Fibroblast of the conjunctiva (primary cell): ENCODE measurements at regions not wholly inside any gene's neighbourhood (a gene's known extent, or its start where the extent isn't known, plus 50 kb on each side); places are given as distances from the start of the nearest gene placed in this dataset.

Source experiments
- DNase-seq: peaks from one replicate; pipeline ENCODE4 v3.0.0-alpha.2; 2010; ENCODE audit warnings: low read depth

- DNase-seq = no peak
Measured at GRCh38 chr10:62710182-62710581, 94.3 kb upstream of the ADO start.

GRCh38 chr10:62715383-62715782 is 89.1 kb upstream of the ADO start:
- no peak for DNase-seq

GRCh38 chr10:62718585-62718984 is 85.9 kb upstream of the ADO start:
- DNase-seq = no peak

- no peak for DNase-seq
Measured at GRCh38 chr10:62719061-62719460, 85.5 kb upstream of the ADO start.

GRCh38 chr10:62721687-62722086 is 82.8 kb upstream of the ADO start:
- no peak for DNase-seq

- DNase-seq = no peak
Measured at GRCh38 chr10:62723375-62723774, 81.1 kb upstream of the ADO start.

GRCh38 chr10:62724465-62724864 is 80.1 kb upstream of the ADO start:
- no peak for DNase-seq

- DNase-seq = no peak
Measured at GRCh38 chr10:62726142-62726541, 78.4 kb upstream of the ADO start.

- no peak for DNase-seq
Measured at GRCh38 chr10:62726638-62727037, 77.9 kb upstream of the ADO start.

- no peak for DNase-seq
Measured at GRCh38 chr10:62727934-62728333, 76.6 kb upstream of the ADO start.

GRCh38 chr10:62728479-62728878 is 76.0 kb upstream of the ADO start:
- no peak for DNase-seq

- no peak for DNase-seq
Measured at GRCh38 chr10:62732841-62733653, 71.5 kb upstream of the ADO start.

- DNase-seq = no peak
Measured at GRCh38 chr10:62733654-62734293, 70.7 kb upstream of the ADO start.

GRCh38 chr10:62734781-62735463 is 69.6 kb upstream of the ADO start:
- no peak for DNase-seq

GRCh38 chr10:62735464-62736167 is 68.9 kb upstream of the ADO start:
- no peak for DNase-seq

GRCh38 chr10:62736168-62736546 is 68.4 kb upstream of the ADO start:
- no peak for DNase-seq

- DNase-seq = no peak
Measured at GRCh38 chr10:62738916-62739315, 65.6 kb upstream of the ADO start.

- no peak for DNase-seq
Measured at GRCh38 chr10:62740885-62741745, 63.4 kb upstream of the ADO start.

GRCh38 chr10:62741996-62742395 is 62.5 kb upstream of the ADO start:
- no peak for DNase-seq

GRCh38 chr10:62742536-62743061 is 61.9 kb upstream of the ADO start:
- no peak for DNase-seq

- no peak for DNase-seq
Measured at GRCh38 chr10:62744136-62744535, 60.4 kb upstream of the ADO start.
